B cell (primary cell): ENCODE measurements at regions not wholly inside any gene's neighbourhood (a gene's known extent, or its start where the extent isn't known, plus 50 kb on each side); places are given as distances from the start of the nearest gene placed in this dataset.

ENCODE experiments used
- ATAC-seq: fragments of 200-7000 bp; cut with Tn5 transposase; one replicate; pipeline ENCODE4 v1.10.0; 2021; ENCODE audit warnings: low read depth, mild to moderate bottlenecking, moderate number of reproducible peaks, moderate library complexity
- CTCF ChIA-PET: fragments of 350-600 bp; sonication (Branson Sonifier 250); formaldehyde crosslinking; loops from one replicate; lab custom pipeline; 2021; ENCODE audit warnings: antibody characterized with exemption, inconsistent platforms; lab: Charles Lee
- POLR2A ChIA-PET: fragments of 350-600 bp; sonication (Branson Sonifier 250); formaldehyde crosslinking; loops from one replicate; lab custom pipeline; 2021; ENCODE audit warnings: antibody characterized with exemption; lab: Charles Lee
- DNase-seq: peaks from one replicate; pipeline ENCODE4 v3.0.0; 2013
- H2AFZ ChIP-seq: 2 replicates; pipeline ENCODE4 v1.6.1; 2012; ENCODE audit warnings: mild to moderate bottlenecking, low read depth, low read length; ENCODE audit not compliant: insufficient read depth, poor library complexity, severe bottlenecking
- H3K27ac ChIP-seq, 2 donors: 1 replicate in 1 of 2; 2 replicates in 1 of 2; pipeline ENCODE4 v1.5.1; 2012 to 2013; ENCODE audit warnings: low read length in 2 of 2, mild to moderate bottlenecking in 2 of 2, moderate library complexity in 1 of 2
- H3K27me3 ChIP-seq, 4 experiments: fragments of 200-600 bp in 1 of 4; sonication (generic) in 1 of 4; replicated peaks in 1 of 4; 1 replicate in 2 of 4; 2 replicates in 2 of 4; pipeline versions ENCODE4 v1.6.1 to v1.7.0; 2013 to 2016; ENCODE audit warnings: low read length in 3 of 4, mild to moderate bottlenecking in 2 of 4, mixed read lengths in 1 of 4, moderate library complexity in 1 of 4; ENCODE audit not compliant: insufficient read depth in 4 of 4, control insufficient read depth in 3 of 4; ENCODE audit errors: control extremely low read depth in 1 of 4
- H3K36me3 ChIP-seq, 2 experiments: replicated peaks in 1 of 2; 1 replicate in 1 of 2; 2 replicates in 1 of 2; pipeline versions ENCODE4 v1.6.1 to v1.7.1; 2013; ENCODE audit warnings: low read length in 1 of 2; ENCODE audit not compliant: insufficient read depth in 2 of 2, control insufficient read depth in 1 of 2; ENCODE audit errors: control extremely low read depth in 1 of 2, extremely low read depth in 1 of 2
- H3K4me1 ChIP-seq, 2 donors: fragments of 200-600 bp in 1 of 2; sonication (generic) in 1 of 2; 1 replicate in 1 of 2; 2 replicates in 1 of 2; pipeline versions ENCODE4 v1.5.1 to v1.6.1; 2013 to 2017; ENCODE audit warnings: low read length in 2 of 2; ENCODE audit not compliant: control insufficient read depth in 2 of 2, insufficient read depth in 2 of 2
- H3K4me2 ChIP-seq: replicated peaks from 2 replicates; pipeline ENCODE3; 2012; ENCODE audit warnings: mild to moderate bottlenecking, low read depth, low read length; ENCODE audit not compliant: poor library complexity, severe bottlenecking
- H3K4me3 ChIP-seq, 5 experiments: fragments of 200-600 bp in 1 of 5; sonication (generic) in 1 of 5; 1 replicate in 3 of 5; 2 replicates in 2 of 5; pipeline versions ENCODE4 v1.5.1 to v1.7.0; 2011 to 2016; ENCODE audit warnings: low read length in 4 of 5, mild to moderate bottlenecking in 4 of 5, low read depth in 2 of 5, control low read depth in 1 of 5, moderate library complexity in 1 of 5; ENCODE audit not compliant: insufficient read depth in 1 of 5; ENCODE audit errors: control extremely low read depth in 1 of 5, extremely low read depth in 1 of 5
- H3K79me2 ChIP-seq: fragments of 200-600 bp; sonication (generic); one replicate; pipeline ENCODE4 v1.6.0; 2016; ENCODE audit warnings: low read length; ENCODE audit not compliant: control insufficient read depth, insufficient read depth
- H3K9ac ChIP-seq: fragments of 200-600 bp; sonication (generic); 2 replicates; pipeline ENCODE4 v1.6.1; 2017; ENCODE audit warnings: mild to moderate bottlenecking, low read length, moderate library complexity
- H3K9me3 ChIP-seq, 3 donors: one replicate each; pipeline versions ENCODE4 v1.6.1 to v1.7.1; 2013; ENCODE audit warnings: low read length in 2 of 3; ENCODE audit not compliant: control insufficient read depth in 2 of 3, insufficient read depth in 1 of 3; ENCODE audit errors: control extremely low read depth in 1 of 3
- H4K20me1 ChIP-seq: 2 replicates; pipeline ENCODE4 v1.6.0; 2012; ENCODE audit warnings: mild to moderate bottlenecking, low read length; ENCODE audit not compliant: insufficient read depth, control insufficient read depth, poor library complexity, severe bottlenecking
- H3K27ac Mint-ChIP-seq: one replicate; pipeline ENCODE4 v1.8.0; 2021; ENCODE audit warnings: mixed read lengths
- H3K27me3 Mint-ChIP-seq: one replicate; pipeline ENCODE4 v1.8.0; 2021; ENCODE audit warnings: mixed read lengths
- H3K4me1 Mint-ChIP-seq: one replicate; pipeline ENCODE4 v1.8.0; 2021; ENCODE audit warnings: mixed read lengths
- H3K4me3 Mint-ChIP-seq: one replicate; pipeline ENCODE4 v1.8.0; 2021; ENCODE audit warnings: mixed read lengths
- H3K9me3 Mint-ChIP-seq: one replicate; pipeline ENCODE4 v1.8.0; 2022; ENCODE audit warnings: mixed read lengths; ENCODE audit not compliant: insufficient read depth
- CTCF ChIP-seq: fragments of 200-600 bp; IDR thresholded peaks from one replicate; pipeline ENCODE4 v1.8.0; 2022; ENCODE audit warnings: antibody characterized with exemption, mild to moderate bottlenecking
- EZH2 ChIP-seq: IDR thresholded peaks from 2 replicates; pipeline ENCODE4 v1.6.1; 2012; ENCODE audit warnings: borderline replicate concordance, low read depth, mild to moderate bottlenecking, moderate library complexity, low read length; ENCODE audit not compliant: insufficient read depth, poor library complexity, severe bottlenecking
- WGBS: methylation state at CpG from one replicate; pipeline ENCODE4 v1.1.5; 2013; ENCODE audit warnings: missing lambda C conversion rate; ENCODE audit not compliant: insufficient coverage; 5-methylcytosine and 5-hydroxymethylcytosine counted together
- intact Hi-C: fragments of 100-400 bp; cut with micrococcal nuclease; formaldehyde crosslinking; loops from one replicate; pipeline ENCODE4 v1.10.0; 2022

GRCh38 chr9:103126494-103126893, 131.4 kb downstream of the CYLC2 start:
- H3K9me3 Mint-ChIP-seq: peaks cover 11% of the 10 kb centered on the region
- Histone ChIP-seq H3K4me1 (no peaks in the 10 kb centered on the region), H3K27ac (no peak overlapping the region), H4K20me1 (no peaks in the 10 kb centered on the region), H3K36me3 (no peaks in the 10 kb centered on the region), H3K4me3 (no peak overlapping the region), H3K9me3 (peaks cover 0 to under 1% (median 0%) of the 10 kb centered on the region in 3 donors), H3K4me2 (no peak overlapping the region), H3K79me2 (no peaks in the 10 kb centered on the region), H3K27me3 (no peaks in the 10 kb centered on the region), H3K9ac (no peak overlapping the region), H2AFZ (no peak overlapping the region)
- TF ChIP-seq EZH2 (no peak), CTCF (no peak)
- POLR2A ChIA-PET: no interaction called here
- intact Hi-C loops: no loop called here
- 60% methylated on average over 1 of the region's 2 CpGs for WGBS
- CTCF ChIA-PET: no interaction called here
- no peaks in the 10 kb centered on the region for H3K27me3 Mint-ChIP-seq
- no peak overlapping the region for H3K27ac Mint-ChIP-seq
- no peak overlapping the region for H3K4me3 Mint-ChIP-seq
- H3K4me1 Mint-ChIP-seq: no peaks in the 10 kb centered on the region
- ATAC-seq: no peak
- no peak for DNase-seq

- ATAC-seq: no peak
- intact Hi-C loops: no loop called here
- no CpG with 5 or more reads among the region's 2 CpGs for WGBS
Observed at GRCh38 chr9:103139891-103140290, 144.8 kb downstream of the CYLC2 start.

More at GRCh38 chr9:103139891-103140290, 144.8 kb downstream of the CYLC2 start:
- Histone ChIP-seq H3K27ac (no peak overlapping the region), H4K20me1 (no peaks in the 10 kb centered on the region), H3K4me2 (no peak overlapping the region), H3K4me1 (no peaks in the 10 kb centered on the region), H3K9me3 (peaks cover 0 to 5% (median 0%) of the 10 kb centered on the region in 3 donors), H3K36me3 (no peaks in the 10 kb centered on the region), H3K27me3 (no peaks in the 10 kb centered on the region), H3K4me3 (no peak overlapping the region), H2AFZ (no peak overlapping the region), H3K9ac (no peak overlapping the region), H3K79me2 (no peaks in the 10 kb centered on the region)
- H3K4me1 Mint-ChIP-seq: no peaks in the 10 kb centered on the region
- no peak overlapping the region for H3K4me3 Mint-ChIP-seq
- no peak for DNase-seq
- CTCF ChIA-PET: no interaction called here
- H3K27me3 Mint-ChIP-seq: no peaks in the 10 kb centered on the region
- no peaks in the 10 kb centered on the region for H3K9me3 Mint-ChIP-seq
- H3K27ac Mint-ChIP-seq: no peak overlapping the region
- POLR2A ChIA-PET: no interaction called here
- TF ChIP-seq CTCF (no peak), EZH2 (no peak)
